CD1c-positive myeloid dendritic cell (primary cell): ENCODE measurements at regions not wholly inside any gene's neighbourhood (a gene's known extent, or its start where the extent isn't known, plus 50 kb on each side); places are given as distances from the start of the nearest gene placed in this dataset.

Source experiments
- DNase-seq: peaks from one replicate; pipeline ENCODE4 v3.0.0-alpha.2; 2016; ENCODE audit errors: extremely low spot score

- DNase-seq: no peak
Measured at GRCh38 chr16:86060381-86061317, 161.7 kb downstream of the IRF8 start.

- DNase-seq: no peak
Measured at GRCh38 chr16:86061318-86061695, 162.3 kb downstream of the IRF8 start.

GRCh38 chr16:86061721-86062120 lies 162.8 kb downstream of the IRF8 start:
- no peak for DNase-seq

GRCh38 chr16:86062271-86062965 lies 163.5 kb downstream of the IRF8 start:
- no peak for DNase-seq

GRCh38 chr16:86063760-86064405 lies 164.9 kb downstream of the IRF8 start:
- DNase-seq: no peak

- no peak for DNase-seq
Measured at GRCh38 chr16:86064431-86065250, 165.7 kb downstream of the IRF8 start.

- no peak for DNase-seq
Measured at GRCh38 chr16:86065711-86066110, 166.7 kb downstream of the IRF8 start.

- DNase-seq: no peak
Measured at GRCh38 chr16:86066811-86067210, 167.8 kb downstream of the IRF8 start.

GRCh38 chr16:86067516-86067915 lies 168.6 kb downstream of the IRF8 start:
- no peak for DNase-seq

- DNase-seq: no peak
Measured at GRCh38 chr16:86067936-86068335, 169.0 kb downstream of the IRF8 start.

GRCh38 chr16:86068722-86069121 lies 169.8 kb downstream of the IRF8 start:
- no peak for DNase-seq

- DNase-seq: no peak
Measured at GRCh38 chr16:86069736-86070298, 170.9 kb downstream of the IRF8 start.

GRCh38 chr16:86070484-86070883 lies 171.5 kb downstream of the IRF8 start:
- DNase-seq: no peak

GRCh38 chr16:86070971-86071370 lies 172.0 kb downstream of the IRF8 start:
- no peak for DNase-seq

- DNase-seq: no peak
Measured at GRCh38 chr16:86071611-86072240, 172.8 kb downstream of the IRF8 start.

GRCh38 chr16:86072328-86073102 lies 173.6 kb downstream of the IRF8 start:
- peak; percentile 55 for DNase-seq

GRCh38 chr16:86073103-86073625 lies 174.2 kb downstream of the IRF8 start:
- DNase-seq: no peak

- no peak for DNase-seq
Measured at GRCh38 chr16:86073763-86074493, 175.0 kb downstream of the IRF8 start.
